Kidney (tissue), 13 donors: ENCODE measurements at regions not wholly inside any gene's neighbourhood (a gene's known extent, or its start where the extent isn't known, plus 50 kb on each side); places are given as distances from the start of the nearest gene placed in this dataset.

ENCODE experiments used
- DNase-seq, 5 donors: peaks; one replicate each; pipeline ENCODE4 v3.0.0-alpha.2; 2013 to 2020
- FAIRE-seq: peaks from 2 replicates; lab custom pipeline; 2012; peaks lifted over from hg19 to GRCh38; lab: Jason Lieb, UNC
- H3K27ac ChIP-seq, 2 donors: one replicate each; pipeline ENCODE4 v1.7.0; 2013; ENCODE audit warnings: low read depth in 2 of 2, low read length in 2 of 2, inconsistent platforms in 1 of 2
- H3K27me3 ChIP-seq: one replicate; pipeline ENCODE4 v1.7.1; 2013; ENCODE audit warnings: low read length, inconsistent platforms; ENCODE audit not compliant: control insufficient read depth, insufficient read depth
- H3K36me3 ChIP-seq, 3 donors: one replicate each; pipeline versions ENCODE4 v1.7.0 to v1.7.1; 2013; ENCODE audit warnings: low read length in 3 of 3, control low read depth in 1 of 3, inconsistent platforms in 1 of 3; ENCODE audit not compliant: insufficient read depth in 3 of 3, control insufficient read depth in 2 of 3
- H3K4me1 ChIP-seq, 3 donors: one replicate each; pipeline versions ENCODE4 v1.7.0 to v1.7.1; 2013; ENCODE audit warnings: low read length in 3 of 3, inconsistent platforms in 1 of 3, low read depth in 1 of 3; ENCODE audit not compliant: control insufficient read depth in 2 of 3, insufficient read depth in 2 of 3
- H3K4me3 ChIP-seq, 3 donors: one replicate each; pipeline versions ENCODE4 v1.7.0 to v1.8.1; 2013; ENCODE audit warnings: low read length in 3 of 3, control low read depth in 1 of 3, inconsistent platforms in 1 of 3
- H3K9ac ChIP-seq, 3 donors: one replicate each; pipeline versions ENCODE4 v1.7.0 to v1.7.1; 2013; ENCODE audit warnings: low read length in 3 of 3, control low read depth in 1 of 3, inconsistent platforms in 1 of 3
- H3K9me3 ChIP-seq, 3 donors: one replicate each; pipeline versions ENCODE4 v1.7.0 to v1.7.1; 2013; ENCODE audit warnings: low read length in 3 of 3, control low read depth in 1 of 3, inconsistent platforms in 1 of 3; ENCODE audit not compliant: control insufficient read depth in 2 of 3, insufficient read depth in 1 of 3
- intact Hi-C: fragments of 100-400 bp; cut with DNase I; formaldehyde crosslinking; loops from one replicate; pipeline ENCODE4 v1.11.1; 2022
- TF ChIP-seq, protein P1 (sequence below): IDR thresholded peaks from 3 replicates; pipeline ENCODE4 v1.5.1; 2012; ENCODE audit warnings: mild to moderate bottlenecking, moderate library complexity, borderline replicate concordance; ENCODE audit not compliant: insufficient read depth; ENCODE audit errors: extremely low read depth
- donor health status: control.
- donor health status: control.
- donor health status: control.
- donor health status: control.
- donor health status: control.
- donor health status: DM: yes; HTN: yes; CAD: no.
- donor health status: Normal renal cell carcinoma (clear cell type).

GRCh38 chr7:125326666-125327255 lies 397.1 kb upstream of the POT1 start:
- Histone ChIP-seq H3K4me1 (no peaks in the 10 kb centered on the region), H3K36me3 (no peaks in the 10 kb centered on the region), H3K4me3 (no peak overlapping the region), H3K9ac (no peak overlapping the region), H3K9me3 (no peaks in the 10 kb centered on the region), H3K27me3 (no peaks in the 10 kb centered on the region), H3K27ac (no peak overlapping the region)
- intact Hi-C loops: no loop called here
- TF ChIP-seq, protein P1, sequence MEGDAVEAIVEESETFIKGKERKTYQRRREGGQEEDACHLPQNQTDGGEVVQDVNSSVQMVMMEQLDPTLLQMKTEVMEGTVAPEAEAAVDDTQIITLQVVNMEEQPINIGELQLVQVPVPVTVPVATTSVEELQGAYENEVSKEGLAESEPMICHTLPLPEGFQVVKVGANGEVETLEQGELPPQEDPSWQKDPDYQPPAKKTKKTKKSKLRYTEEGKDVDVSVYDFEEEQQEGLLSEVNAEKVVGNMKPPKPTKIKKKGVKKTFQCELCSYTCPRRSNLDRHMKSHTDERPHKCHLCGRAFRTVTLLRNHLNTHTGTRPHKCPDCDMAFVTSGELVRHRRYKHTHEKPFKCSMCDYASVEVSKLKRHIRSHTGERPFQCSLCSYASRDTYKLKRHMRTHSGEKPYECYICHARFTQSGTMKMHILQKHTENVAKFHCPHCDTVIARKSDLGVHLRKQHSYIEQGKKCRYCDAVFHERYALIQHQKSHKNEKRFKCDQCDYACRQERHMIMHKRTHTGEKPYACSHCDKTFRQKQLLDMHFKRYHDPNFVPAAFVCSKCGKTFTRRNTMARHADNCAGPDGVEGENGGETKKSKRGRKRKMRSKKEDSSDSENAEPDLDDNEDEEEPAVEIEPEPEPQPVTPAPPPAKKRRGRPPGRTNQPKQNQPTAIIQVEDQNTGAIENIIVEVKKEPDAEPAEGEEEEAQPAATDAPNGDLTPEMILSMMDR: no peak
- FAIRE-seq (no peak), DNase-seq (no peak)

GRCh38 chr7:125316466-125316865 lies 386.8 kb upstream of the POT1 start:
- H3K9me3 ChIP-seq: no peaks in the 10 kb centered on the region
- no peak overlapping the region for H3K4me3 ChIP-seq
- no peaks in the 10 kb centered on the region for H3K36me3 ChIP-seq
- TF ChIP-seq, protein P1: peak; percentile 57
- no peaks in the 10 kb centered on the region for H3K27me3 ChIP-seq
- intact Hi-C loops: no loop called here
- H3K27ac ChIP-seq: no peak overlapping the region
- FAIRE-seq (no peak), DNase-seq (peak in 4 of 5 donors; percentile 57 to 80 (median 63))
- no peak overlapping the region for H3K9ac ChIP-seq
- no peaks in the 10 kb centered on the region for H3K4me1 ChIP-seq

GRCh38 chr7:125299003-125299765 lies 369.6 kb upstream of the POT1 start:
- TF ChIP-seq, protein P1: no peak
- Histone ChIP-seq H3K27me3 (no peaks in the 10 kb centered on the region), H3K4me1 (no peaks in the 10 kb centered on the region), H3K27ac (no peak overlapping the region), H3K9me3 (no peaks in the 10 kb centered on the region), H3K9ac (no peak overlapping the region), H3K36me3 (no peaks in the 10 kb centered on the region), H3K4me3 (no peak overlapping the region)
- intact Hi-C loops: no loop called here
- peak in 1 of 5 donors; percentile 76 for DNase-seq
- FAIRE-seq: no peak
